ENCODE measurements at regions not wholly inside any gene's neighbourhood (a gene's known extent, or its start where the extent isn't known, plus 50 kb on each side); places are given as distances from the start of the nearest gene placed in this dataset.

- no peak for TF ChIP-seq KDM1A (IDR thresholded peaks at IDR 0.05; ENCODE audit: low read depth)
Measured at GRCh38 chr3:104397713-104398112, 969.0 kb upstream of the ALCAM start (continued).

DNA sequence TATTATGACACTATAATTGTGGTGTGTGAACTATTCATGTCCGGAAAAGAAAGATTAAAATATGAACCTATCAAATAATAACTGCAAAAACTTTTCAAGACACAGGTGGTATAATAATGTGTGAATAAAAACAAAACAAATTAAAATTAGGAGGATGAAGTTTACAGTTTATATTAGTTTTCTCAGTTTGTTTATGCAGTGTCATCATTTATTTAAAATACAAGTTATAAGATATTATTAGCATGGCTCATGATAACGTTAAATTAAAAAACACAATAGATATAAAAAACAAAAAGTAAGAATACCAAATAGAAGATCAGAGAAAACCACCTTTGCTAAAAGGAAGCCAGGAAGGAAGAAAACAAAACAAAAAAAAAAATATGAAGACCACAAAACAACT lies 963.8 kb upstream of the ALCAM start:
- ATAC-seq (no peak), FAIRE-seq (no peak), DNase-seq (ENCODE audit: low read depth in 1 of 2, low spot score in 1 of 2) (no peak)
- Histone ChIP-seq H3K27ac (no peak overlapping the region), H3K4me2 (no peak overlapping the region), H3K9me3 (peaks cover 7% of the 10 kb centered on the region; the same call in 1 of the 3 replicates), H3K4me3 (no peak overlapping the region), H3K4me1 (peaks cover 5% of the 10 kb centered on the region; the same call in 2 of the 3 replicates)
- TF ChIP-seq SREBF2 (IDR thresholded peaks at IDR 0.05), result no peak
- TF ChIP-seq MAFK (IDR thresholded peaks at IDR 0.05; ENCODE audit: partially characterized antibody), result peak; percentile 86
- WGBS (ENCODE audit: missing lambda C conversion rate), result 57% methylated on average over 2 of the region's 2 CpGs
- POLR2A ChIA-PET, result no interaction called here
- CTCF ChIA-PET, result no interaction called here

- ATAC-seq (peak in 1 of 2 experiments; percentile 36; a peak in 2 of 6 replicates), FAIRE-seq (no peak), DNase-seq (ENCODE audit: low read depth in 1 of 2, low spot score in 1 of 2) (no peak)
- CTCF ChIA-PET, result no interaction called here
- no peak overlapping the region for H3K27ac ChIP-seq
- peak overlapping the region; percentile 35; the same call in 2 of the 3 replicates for H3K4me2 ChIP-seq
- H3K4me1 ChIP-seq, result peaks cover 16% of the 10 kb centered on the region; the same call in 2 of the 3 replicates
- H3K4me3 ChIP-seq, result no peak overlapping the region
- no peak for TF ChIP-seq MYC (IDR thresholded peaks at IDR 0.05; ENCODE audit: borderline replicate concordance, low read length)
- no peak for TF ChIP-seq ZNF302 (CRISPR knock-in tag; IDR thresholded peaks at IDR 0.05)
- TF ChIP-seq JUN (IDR thresholded peaks at IDR 0.05), result no peak
- TF ChIP-seq BHLHE40 (IDR thresholded peaks at IDR 0.05; ENCODE audit: low read depth, low read length), result no peak
- no peak for TF ChIP-seq HES2 (IDR thresholded peaks at IDR 0.05)
- TF ChIP-seq CEBPB (IDR thresholded peaks at IDR 0.05), result no peak
- no peak for TF ChIP-seq CBX2 (IDR thresholded peaks at IDR 0.05; ENCODE audit: borderline replicate concordance, low read depth)
- no peak for TF ChIP-seq HDAC2 (IDR thresholded peaks at IDR 0.05)
- TF ChIP-seq JUNB (IDR thresholded peaks at IDR 0.05), result no peak
- TF ChIP-seq CTCF (IDR thresholded peaks at IDR 0.05), result no peak
- TF ChIP-seq FOSL2 (IDR thresholded peaks at IDR 0.05), result no peak
- TF ChIP-seq FOSL2 (CRISPR knock-in tag; IDR thresholded peaks at IDR 0.05), result no peak
- TF ChIP-seq TFCP2L1 (CRISPR knock-in tag; IDR thresholded peaks at IDR 0.05), result no peak
- no peak for TF ChIP-seq POLR2AphosphoS2 (conservative IDR thresholded peaks at IDR 0.05; ENCODE audit: low read length)
- no peak for TF ChIP-seq KDM1A (IDR thresholded peaks at IDR 0.05; ENCODE audit: low read depth)
- WGBS (ENCODE audit: missing lambda C conversion rate), result 47% methylated on average over 4 of the region's 4 CpGs
- no peaks in the 10 kb centered on the region for H3K9me3 ChIP-seq
- POLR2A ChIA-PET, result no interaction called here
Measured at GRCh38 chr3:104411757-104412156, 955.0 kb upstream of the ALCAM start.

DNA sequence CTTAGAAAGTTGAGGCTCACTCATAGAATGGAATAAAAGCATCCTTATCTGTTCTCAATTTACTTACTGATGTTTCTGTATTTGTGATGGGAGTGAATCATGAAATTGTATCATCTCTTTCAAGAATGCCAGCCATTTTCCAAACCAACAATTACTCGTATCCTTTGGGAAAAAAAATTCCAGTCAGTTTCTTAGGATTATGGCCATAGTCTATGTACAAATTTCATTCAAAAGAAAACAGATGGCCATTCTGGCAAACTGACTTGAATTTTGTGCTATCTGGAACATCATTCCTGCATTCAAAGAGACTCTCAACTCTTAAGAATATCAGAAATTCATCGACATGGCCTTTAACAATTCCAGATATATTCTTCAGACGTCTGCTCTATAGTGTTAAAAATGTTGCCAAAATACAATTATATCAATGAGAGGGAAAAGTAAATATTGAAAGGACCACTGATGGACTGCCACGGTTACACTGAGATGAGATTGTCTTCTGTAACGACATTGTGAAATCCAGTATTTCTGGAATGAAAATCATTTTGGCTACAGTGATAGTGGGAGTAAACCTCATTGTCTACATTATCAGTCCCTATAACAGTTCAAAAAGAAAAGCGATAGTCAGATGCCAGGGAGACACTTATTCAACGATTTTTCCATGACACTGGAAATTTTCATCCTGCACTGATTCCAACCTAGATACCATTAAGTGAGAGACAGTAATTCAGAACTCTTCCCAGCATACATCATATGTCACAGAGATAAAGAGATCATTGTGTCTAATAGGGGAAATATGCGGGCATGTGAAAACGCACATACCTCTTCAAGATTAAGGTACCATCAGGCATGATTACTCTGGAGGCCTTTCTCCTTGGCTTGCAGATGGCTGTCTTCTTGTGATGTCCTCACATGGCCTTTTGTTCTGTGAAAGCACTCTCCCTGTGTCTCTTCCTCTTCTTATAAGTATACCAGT lies 953.8 kb upstream of the ALCAM start:
- 63% methylated on average over 9 of the region's 9 CpGs for WGBS (ENCODE audit: missing lambda C conversion rate)
- POLR2A ChIA-PET, result no interaction called here
- no peaks in the 10 kb centered on the region for H3K9me3 ChIP-seq
- TF ChIP-seq MAZ (IDR thresholded peaks at IDR 0.05; ENCODE audit: borderline replicate concordance, low read depth, low read length), result no peak
- no peak for TF ChIP-seq ZC3H11A (IDR thresholded peaks at IDR 0.05)
- no peak for TF ChIP-seq NPAS2 (CRISPR knock-in tag; IDR thresholded peaks at IDR 0.05; ENCODE audit: borderline replicate concordance)
- TF ChIP-seq CBX8 (IDR thresholded peaks at IDR 0.05), result no peak
- 0 out of 3 replicates have a peak overlapping the region, but pooled peaks have one; percentile 35 for H3K4me2 ChIP-seq
- H3K4me1 ChIP-seq, result peaks cover 16% of the 10 kb centered on the region; the same call in 2 of the 3 replicates
- no peak overlapping the region for H3K4me3 ChIP-seq
- no peak for DNase-seq (ENCODE audit: low read depth in 1 of 2, low spot score in 1 of 2)
- FAIRE-seq, result peak; percentile 18
- CTCF ChIA-PET, result no interaction called here
- ATAC-seq, result no peak
- no peak overlapping the region for H3K27ac ChIP-seq

All from A549 (cell line).